ENCODE measurements at regions not wholly inside any gene's neighbourhood (a gene's known extent, or its start where the extent isn't known, plus 50 kb on each side); places are given as distances from the start of the nearest gene placed in this dataset.

- no peaks in the 10 kb centered on the region for H3K9me3 ChIP-seq (ENCODE audit: severe bottlenecking)
These were observed 665.7 kb upstream of the ACTRT1 start for GRCh38 chrX:128717635-128718578.

DNA sequence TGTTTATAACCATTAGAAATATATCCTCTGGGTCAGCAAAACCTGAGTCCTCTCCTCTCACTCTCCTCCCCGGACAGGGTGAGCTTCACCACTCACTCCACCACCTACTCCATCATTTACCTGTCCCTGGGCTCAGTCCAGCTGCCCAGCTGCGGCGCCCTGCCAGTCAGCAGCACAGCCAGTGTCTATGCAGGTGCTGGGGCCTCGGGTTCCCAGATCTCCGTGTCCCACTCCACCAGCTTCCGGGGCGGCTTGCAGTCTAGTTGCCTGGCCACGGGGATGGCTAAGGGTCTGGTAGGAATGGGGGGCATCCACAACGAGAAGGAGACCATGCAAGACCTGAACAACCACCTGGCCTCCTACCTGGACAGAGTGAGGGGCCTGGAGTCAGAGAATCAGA is 662.2 kb upstream of the ACTRT1 start:
- no peak overlapping the region for H3K4me3 ChIP-seq (ENCODE audit: low read depth, low read length)
- no peaks in the 10 kb centered on the region for H3K36me3 ChIP-seq
- no peak for TF ChIP-seq CTCF (IDR thresholded peaks at IDR 0.05; ENCODE audit: low read depth, low read length)
- no peaks in the 10 kb centered on the region for H3K27me3 ChIP-seq (ENCODE audit: insufficient read depth, low read depth, severe bottlenecking)
- H3K27ac ChIP-seq, result no peak overlapping the region
- H3K9me3 ChIP-seq (ENCODE audit: severe bottlenecking), result peaks cover 2% of the 10 kb centered on the region
- DNase-seq, result no peak

More at GRCh38 chrX:128717635-128718578, 665.7 kb upstream of the ACTRT1 start:
- H3K4me3 ChIP-seq (ENCODE audit: low read depth, low read length), result no peak overlapping the region
- no peak for TF ChIP-seq CTCF (IDR thresholded peaks at IDR 0.05; ENCODE audit: low read depth, low read length)
- peak; percentile 12 for DNase-seq
- peaks cover under 1% of the 10 kb centered on the region for H3K27me3 ChIP-seq (ENCODE audit: insufficient read depth, low read depth, severe bottlenecking)
- H3K36me3 ChIP-seq, result no peaks in the 10 kb centered on the region
- H3K27ac ChIP-seq, result no peak overlapping the region

- Histone ChIP-seq H3K27me3 (ENCODE audit: insufficient read depth, low read depth, severe bottlenecking) (no peaks in the 10 kb centered on the region), H3K9me3 (ENCODE audit: severe bottlenecking) (no peaks in the 10 kb centered on the region), H3K27ac (no peak overlapping the region), H3K36me3 (no peaks in the 10 kb centered on the region), H3K4me3 (ENCODE audit: low read depth, low read length) (no peak overlapping the region)
- no peak for TF ChIP-seq CTCF (IDR thresholded peaks at IDR 0.05; ENCODE audit: low read depth, low read length)
- no peak for DNase-seq
These were observed 647.6 kb upstream of the ACTRT1 start for GRCh38 chrX:128699716-128700285.

- no peak for TF ChIP-seq CTCF (IDR thresholded peaks at IDR 0.05; ENCODE audit: low read depth, low read length)
- Histone ChIP-seq H3K27me3 (ENCODE audit: insufficient read depth, low read depth, severe bottlenecking) (peaks cover 4% of the 10 kb centered on the region), H3K27ac (no peak overlapping the region), H3K4me3 (ENCODE audit: low read depth, low read length) (no peak overlapping the region), H3K9me3 (ENCODE audit: severe bottlenecking) (no peaks in the 10 kb centered on the region), H3K36me3 (no peaks in the 10 kb centered on the region)
- DNase-seq, result no peak
These were observed 646.5 kb upstream of the ACTRT1 start for GRCh38 chrX:128698573-128699181.

DNA sequence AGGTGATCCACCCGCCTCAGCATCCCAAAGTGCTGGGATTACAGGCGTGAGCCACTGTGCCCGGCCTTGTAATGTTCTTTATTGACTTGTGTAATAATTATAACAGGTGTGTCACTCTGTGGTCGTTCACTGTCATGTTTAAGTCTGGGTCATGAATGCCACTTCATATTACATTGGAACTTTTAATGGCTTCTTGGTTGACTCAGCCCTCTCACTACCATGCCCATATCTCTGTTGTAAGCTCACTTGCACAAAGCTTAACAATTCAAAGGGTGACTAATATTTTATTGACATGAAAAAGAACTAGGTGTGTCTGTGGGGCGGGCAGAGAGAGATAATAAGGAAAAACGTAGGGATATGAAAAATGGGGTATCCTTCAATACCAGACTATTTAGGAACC is 639.7 kb upstream of the ACTRT1 start:
- no peak overlapping the region for H3K27ac ChIP-seq
- peaks cover 4% of the 10 kb centered on the region for H3K27me3 ChIP-seq (ENCODE audit: insufficient read depth, low read depth, severe bottlenecking)
- no peak for DNase-seq
- TF ChIP-seq CTCF (IDR thresholded peaks at IDR 0.05; ENCODE audit: low read depth, low read length), result no peak
- no peak overlapping the region for H3K4me3 ChIP-seq (ENCODE audit: low read depth, low read length)
- H3K36me3 ChIP-seq, result no peaks in the 10 kb centered on the region
- no peaks in the 10 kb centered on the region for H3K9me3 ChIP-seq (ENCODE audit: severe bottlenecking)
